ENCODE measurements at regions not wholly inside any gene's neighbourhood (a gene's known extent, or its start where the extent isn't known, plus 50 kb on each side); places are given as distances from the start of the nearest gene placed in this dataset.

DNA sequence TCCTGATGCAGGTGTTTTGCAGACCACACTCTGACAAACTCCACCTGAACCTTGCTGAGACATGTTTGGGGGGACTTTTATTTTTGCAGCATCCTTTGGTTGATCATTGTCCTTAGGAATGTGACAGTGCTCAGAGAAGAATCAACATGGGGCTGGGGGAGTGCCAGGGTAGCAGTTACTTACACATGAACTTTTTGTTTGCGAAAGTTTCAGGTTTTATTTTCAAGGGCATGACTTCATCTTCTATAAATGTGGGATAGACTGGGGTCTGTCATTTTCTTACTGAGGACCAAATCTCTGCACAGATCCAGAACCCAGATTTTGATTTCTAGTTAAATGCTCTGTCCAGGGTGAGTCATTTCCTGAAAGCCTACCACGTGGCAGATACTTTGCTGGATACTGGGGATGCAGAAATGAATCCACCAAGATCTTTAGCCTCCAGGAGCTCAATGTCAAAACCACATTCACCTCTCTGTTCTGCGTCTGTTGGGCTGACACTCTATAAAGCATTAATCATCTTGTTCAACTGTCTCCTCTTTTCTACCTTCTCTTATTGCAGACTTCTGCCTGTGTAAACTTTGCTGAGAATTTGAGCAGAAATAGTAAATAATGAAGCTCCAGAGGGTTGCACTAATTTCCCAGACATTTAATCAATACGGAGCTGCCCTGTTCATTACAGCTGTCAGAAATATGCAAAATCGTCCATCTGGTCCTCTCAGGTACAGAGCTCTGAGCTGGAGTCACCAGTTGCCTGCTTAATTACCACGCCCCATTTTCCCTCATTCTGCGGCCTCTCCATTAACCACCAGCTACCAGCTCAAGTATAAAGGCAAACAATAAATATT, 387.9 kb downstream of the MIAT start:
- TF ChIP-seq, protein P1, sequence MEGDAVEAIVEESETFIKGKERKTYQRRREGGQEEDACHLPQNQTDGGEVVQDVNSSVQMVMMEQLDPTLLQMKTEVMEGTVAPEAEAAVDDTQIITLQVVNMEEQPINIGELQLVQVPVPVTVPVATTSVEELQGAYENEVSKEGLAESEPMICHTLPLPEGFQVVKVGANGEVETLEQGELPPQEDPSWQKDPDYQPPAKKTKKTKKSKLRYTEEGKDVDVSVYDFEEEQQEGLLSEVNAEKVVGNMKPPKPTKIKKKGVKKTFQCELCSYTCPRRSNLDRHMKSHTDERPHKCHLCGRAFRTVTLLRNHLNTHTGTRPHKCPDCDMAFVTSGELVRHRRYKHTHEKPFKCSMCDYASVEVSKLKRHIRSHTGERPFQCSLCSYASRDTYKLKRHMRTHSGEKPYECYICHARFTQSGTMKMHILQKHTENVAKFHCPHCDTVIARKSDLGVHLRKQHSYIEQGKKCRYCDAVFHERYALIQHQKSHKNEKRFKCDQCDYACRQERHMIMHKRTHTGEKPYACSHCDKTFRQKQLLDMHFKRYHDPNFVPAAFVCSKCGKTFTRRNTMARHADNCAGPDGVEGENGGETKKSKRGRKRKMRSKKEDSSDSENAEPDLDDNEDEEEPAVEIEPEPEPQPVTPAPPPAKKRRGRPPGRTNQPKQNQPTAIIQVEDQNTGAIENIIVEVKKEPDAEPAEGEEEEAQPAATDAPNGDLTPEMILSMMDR (IDR thresholded peaks at IDR 0.05; ENCODE audit: low read length) = no peak
- no peak for TF ChIP-seq EZH2 (optimal IDR thresholded peaks at IDR 0.05; ENCODE audit: low read depth, low read length)

Measured in MM.1S (cell line).